ENCODE measurements at regions not wholly inside any gene's neighbourhood (a gene's known extent, or its start where the extent isn't known, plus 50 kb on each side); places are given as distances from the start of the nearest gene placed in this dataset.

DNA sequence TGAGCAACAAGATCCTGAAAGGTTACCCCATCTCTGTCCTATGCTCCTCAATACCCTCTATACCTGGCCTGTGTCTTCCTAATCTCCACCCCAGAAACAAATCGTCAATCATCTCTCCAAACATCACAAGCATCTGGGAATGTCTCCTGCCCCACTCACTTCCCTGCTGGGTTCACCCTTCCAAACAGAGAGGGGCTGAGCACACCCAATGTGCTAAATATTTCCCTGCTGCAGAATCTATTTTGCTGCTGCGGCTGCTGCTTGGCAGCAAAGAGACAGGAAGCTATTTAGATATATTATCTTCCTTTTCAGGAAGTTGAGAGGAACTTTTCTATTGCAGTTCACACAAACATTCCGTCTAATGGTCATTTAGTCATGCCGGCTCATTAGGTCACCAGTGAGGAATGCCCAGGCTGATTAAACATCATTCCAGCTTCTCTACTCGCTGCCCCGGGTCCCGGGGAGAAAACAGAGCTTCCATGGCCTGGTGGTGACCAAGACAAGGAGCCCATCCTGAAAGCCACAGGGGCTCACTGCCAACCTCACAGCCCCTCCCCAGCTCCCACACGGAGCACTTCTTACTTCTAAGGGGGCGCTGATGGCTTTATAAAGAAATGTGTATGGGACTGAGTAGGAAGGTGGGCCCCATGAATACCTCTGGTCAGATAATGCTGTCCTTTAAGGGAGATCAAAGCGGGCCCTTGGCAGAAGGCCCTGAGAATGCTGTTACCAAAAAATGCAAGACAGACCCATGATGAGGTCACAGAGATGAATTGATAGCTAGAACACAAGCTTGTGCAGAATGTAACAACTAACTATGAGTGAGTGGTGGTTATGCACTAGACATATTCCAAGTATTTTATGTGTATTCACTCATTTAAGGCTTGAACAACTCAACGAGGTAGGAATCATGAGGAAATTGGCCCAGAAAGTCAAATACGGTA lies 218.3 kb downstream of the SOX9 start:
- Mint-ChIP-seq H3K36me3 (no peaks in the 10 kb centered on the region), H3K4me1 (no peaks in the 10 kb centered on the region), H3K9me3 (peaks cover 0 to 2% (median 0%) of the 10 kb centered on the region in 7 donors), H3K27me3 (no peaks in the 10 kb centered on the region), H3K4me3 (no peak overlapping the region), H3K27ac (no peak overlapping the region)
- Histone ChIP-seq H3K27ac (ENCODE audit: insufficient read depth, low read length, poor library complexity, severe bottlenecking) (no peak overlapping the region), H3K9me3 (ENCODE audit: control insufficient read depth in 2 of 2, low read length in 2 of 2) (no peaks in the 10 kb centered on the region), H3K36me3 (ENCODE audit: control insufficient read depth, insufficient read depth, low read length) (no peaks in the 10 kb centered on the region), H3K4me1 (ENCODE audit: control insufficient read depth, insufficient read depth, low read length, poor library complexity, severe bottlenecking) (no peaks in the 10 kb centered on the region), H3K27me3 (ENCODE audit: control insufficient read depth, insufficient read depth, low read length) (no peaks in the 10 kb centered on the region), H3K4me3 (ENCODE audit: low read depth, low read length) (no peak overlapping the region)
- DNase-seq (no peak), ATAC-seq (ENCODE audit: low read depth in 2 of 2) (no peak)

DNA sequence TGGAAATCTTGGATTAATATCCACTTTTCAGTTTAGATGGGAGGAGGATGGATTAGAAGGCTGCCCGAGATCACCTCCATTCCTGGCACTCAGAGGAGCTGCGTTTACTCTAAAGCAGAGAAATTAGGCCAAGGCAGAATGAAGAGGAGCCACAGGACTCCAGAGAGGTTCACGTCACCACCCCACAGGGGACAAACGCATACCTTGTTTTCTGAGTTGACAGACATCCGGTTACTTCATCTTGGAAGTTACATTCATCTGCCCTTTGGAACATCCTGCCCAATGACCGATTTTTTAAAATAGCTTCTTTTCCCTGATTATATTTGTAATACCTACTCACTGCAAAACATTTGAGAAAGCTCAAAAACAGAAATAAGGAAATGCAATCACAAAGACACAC lies 220.0 kb downstream of the SOX9 start:
- Histone ChIP-seq H3K27me3 (ENCODE audit: control insufficient read depth, insufficient read depth, low read length) (no peaks in the 10 kb centered on the region), H3K9me3 (ENCODE audit: control insufficient read depth in 2 of 2, low read length in 2 of 2) (no peaks in the 10 kb centered on the region), H3K4me3 (ENCODE audit: low read depth, low read length) (no peak overlapping the region), H3K27ac (ENCODE audit: insufficient read depth, low read length, poor library complexity, severe bottlenecking) (no peak overlapping the region), H3K36me3 (ENCODE audit: control insufficient read depth, insufficient read depth, low read length) (no peaks in the 10 kb centered on the region), H3K4me1 (ENCODE audit: control insufficient read depth, insufficient read depth, low read length, poor library complexity, severe bottlenecking) (no peaks in the 10 kb centered on the region)
- Mint-ChIP-seq H3K36me3 (no peaks in the 10 kb centered on the region), H3K4me1 (no peaks in the 10 kb centered on the region), H3K27ac (no peak overlapping the region), H3K27me3 (no peaks in the 10 kb centered on the region), H3K4me3 (no peak overlapping the region), H3K9me3 (peaks cover 0 to 3% (median 0%) of the 10 kb centered on the region in 7 donors)
- no peak for ATAC-seq (ENCODE audit: low read depth in 2 of 2)
- no peak for DNase-seq

DNA sequence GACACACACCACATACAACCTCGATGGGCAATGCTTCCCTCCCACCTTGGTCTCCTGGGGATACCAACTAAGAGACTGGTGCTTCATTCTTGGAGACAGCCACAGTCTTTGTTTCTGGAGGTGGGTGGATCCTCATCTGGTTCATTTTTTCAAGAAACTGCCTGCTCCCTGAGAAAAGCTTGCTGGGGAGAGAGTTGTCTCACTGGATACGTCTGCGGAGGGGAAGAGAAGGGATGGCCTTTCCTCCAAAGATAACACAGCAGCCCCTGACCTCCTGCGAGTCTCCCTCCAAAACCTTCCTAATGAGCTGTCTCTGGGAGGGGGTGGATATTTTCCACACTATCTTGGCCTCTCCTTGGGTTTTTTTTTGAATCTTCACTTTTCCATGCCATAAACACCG lies 221.2 kb downstream of the SOX9 start:
- DNase-seq, result no peak
- no peak overlapping the region for H3K4me3 ChIP-seq (ENCODE audit: low read depth, low read length)
- no peaks in the 10 kb centered on the region for H3K9me3 ChIP-seq (ENCODE audit: control insufficient read depth in 2 of 2, low read length in 2 of 2)
- no peaks in the 10 kb centered on the region for H3K36me3 ChIP-seq (ENCODE audit: control insufficient read depth, insufficient read depth, low read length)
- no peaks in the 10 kb centered on the region for H3K27me3 ChIP-seq (ENCODE audit: control insufficient read depth, insufficient read depth, low read length)
- H3K4me1 ChIP-seq (ENCODE audit: control insufficient read depth, insufficient read depth, low read length, poor library complexity, severe bottlenecking), result no peaks in the 10 kb centered on the region
- peaks cover 0 to 4% (median 0%) of the 10 kb centered on the region in 7 donors for H3K9me3 Mint-ChIP-seq
- no peak overlapping the region for H3K27ac ChIP-seq (ENCODE audit: insufficient read depth, low read length, poor library complexity, severe bottlenecking)
- H3K36me3 Mint-ChIP-seq, result no peaks in the 10 kb centered on the region
- ATAC-seq (ENCODE audit: low read depth in 2 of 2), result no peak
- no peaks in the 10 kb centered on the region for H3K4me1 Mint-ChIP-seq
- H3K27ac Mint-ChIP-seq, result no peak overlapping the region
- H3K27me3 Mint-ChIP-seq, result no peaks in the 10 kb centered on the region
- H3K4me3 Mint-ChIP-seq, result no peak overlapping the region

DNA sequence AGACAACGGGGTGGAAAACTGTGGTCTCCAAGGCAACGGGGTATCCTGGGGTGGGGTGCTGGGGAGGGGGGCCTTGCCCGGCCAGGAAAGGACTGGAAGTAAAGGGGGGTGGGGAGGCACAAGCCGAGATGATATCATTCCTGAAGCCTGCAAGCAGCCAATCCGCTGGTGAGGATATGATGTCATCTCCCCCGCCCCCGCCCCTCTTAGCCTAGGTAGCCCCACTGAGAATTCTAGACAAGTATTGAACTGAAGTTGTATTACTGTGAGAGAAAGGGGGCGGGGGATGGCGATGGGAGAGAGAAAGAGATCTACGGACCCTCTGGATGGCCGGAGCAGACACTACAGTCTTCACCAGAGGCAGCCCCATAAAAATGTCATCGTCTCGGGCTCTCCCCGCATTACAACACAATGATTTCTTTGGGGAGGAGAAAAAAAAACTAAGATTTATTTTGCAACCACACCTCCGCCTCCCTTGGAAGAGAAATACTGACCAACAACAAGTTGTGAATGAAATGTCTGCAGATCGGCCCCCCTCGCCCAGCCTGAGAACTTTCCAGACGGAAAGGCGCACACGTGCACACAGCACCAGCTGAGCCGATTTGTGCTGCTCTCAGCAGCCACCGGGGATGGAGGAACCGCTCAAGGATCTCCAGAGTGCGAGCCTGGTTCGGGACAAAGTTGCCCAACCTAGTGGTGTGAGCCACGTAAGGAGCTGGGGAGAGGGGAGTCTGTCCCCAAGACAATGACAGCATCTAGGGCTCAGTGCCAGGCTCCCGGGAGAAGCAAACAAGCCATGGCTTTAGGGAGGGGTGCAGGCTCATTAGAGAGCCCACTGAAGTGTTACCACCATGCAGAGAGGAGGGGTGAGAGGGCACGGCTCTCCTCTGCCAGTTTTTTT lies 222.1 kb downstream of the SOX9 start:
- H3K4me3 Mint-ChIP-seq, result no peak overlapping the region
- Histone ChIP-seq H3K27ac (ENCODE audit: insufficient read depth, low read length, poor library complexity, severe bottlenecking) (no peak overlapping the region), H3K9me3 (ENCODE audit: control insufficient read depth in 2 of 2, low read length in 2 of 2) (no peaks in the 10 kb centered on the region), H3K4me1 (ENCODE audit: control insufficient read depth, insufficient read depth, low read length, poor library complexity, severe bottlenecking) (no peaks in the 10 kb centered on the region), H3K4me3 (ENCODE audit: low read depth, low read length) (no peak overlapping the region), H3K36me3 (ENCODE audit: control insufficient read depth, insufficient read depth, low read length) (no peaks in the 10 kb centered on the region), H3K27me3 (ENCODE audit: control insufficient read depth, insufficient read depth, low read length) (no peaks in the 10 kb centered on the region)
- no peaks in the 10 kb centered on the region for H3K4me1 Mint-ChIP-seq
- H3K27me3 Mint-ChIP-seq, result no peaks in the 10 kb centered on the region
- DNase-seq, result no peak
- no peak for ATAC-seq (ENCODE audit: low read depth in 2 of 2)
- no peak overlapping the region for H3K27ac Mint-ChIP-seq
- peaks cover 0 to 4% (median 0%) of the 10 kb centered on the region in 7 donors for H3K9me3 Mint-ChIP-seq
- no peaks in the 10 kb centered on the region for H3K36me3 Mint-ChIP-seq

DNA sequence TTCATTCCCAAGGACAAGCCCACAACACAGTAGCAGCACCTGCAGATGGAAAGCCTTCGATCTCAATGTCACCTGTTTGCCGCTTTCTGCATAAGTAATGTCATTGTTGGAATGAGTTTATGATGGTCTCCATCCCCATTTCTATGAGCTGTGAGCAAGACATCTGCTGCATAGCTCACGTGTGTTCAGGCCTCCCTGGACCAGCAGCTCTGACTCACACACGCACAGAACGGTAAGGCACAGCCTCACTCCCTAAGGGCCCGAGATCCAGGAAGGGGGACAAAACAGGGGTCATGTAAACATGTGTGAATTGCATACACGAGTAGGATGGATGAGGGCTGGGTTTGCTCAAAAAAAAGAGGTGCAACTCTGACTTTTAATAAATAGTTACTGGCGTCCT lies 223.1 kb downstream of the SOX9 start:
- no peaks in the 10 kb centered on the region for H3K36me3 ChIP-seq (ENCODE audit: control insufficient read depth, insufficient read depth, low read length)
- DNase-seq (no peak), ATAC-seq (ENCODE audit: low read depth in 2 of 2) (no peak)
- no peaks in the 10 kb centered on the region for H3K4me1 ChIP-seq (ENCODE audit: control insufficient read depth, insufficient read depth, low read length, poor library complexity, severe bottlenecking)
- Mint-ChIP-seq H3K4me1 (no peaks in the 10 kb centered on the region), H3K27me3 (no peaks in the 10 kb centered on the region), H3K4me3 (no peak overlapping the region), H3K27ac (no peak overlapping the region), H3K9me3 (peaks cover 0 to 4% (median 0%) of the 10 kb centered on the region in 7 donors), H3K36me3 (no peaks in the 10 kb centered on the region)
- no peak overlapping the region for H3K4me3 ChIP-seq (ENCODE audit: low read depth, low read length)
- no peaks in the 10 kb centered on the region for H3K9me3 ChIP-seq (ENCODE audit: control insufficient read depth in 2 of 2, low read length in 2 of 2)
- no peak overlapping the region for H3K27ac ChIP-seq (ENCODE audit: insufficient read depth, low read length, poor library complexity, severe bottlenecking)
- H3K27me3 ChIP-seq (ENCODE audit: control insufficient read depth, insufficient read depth, low read length), result no peaks in the 10 kb centered on the region

DNA sequence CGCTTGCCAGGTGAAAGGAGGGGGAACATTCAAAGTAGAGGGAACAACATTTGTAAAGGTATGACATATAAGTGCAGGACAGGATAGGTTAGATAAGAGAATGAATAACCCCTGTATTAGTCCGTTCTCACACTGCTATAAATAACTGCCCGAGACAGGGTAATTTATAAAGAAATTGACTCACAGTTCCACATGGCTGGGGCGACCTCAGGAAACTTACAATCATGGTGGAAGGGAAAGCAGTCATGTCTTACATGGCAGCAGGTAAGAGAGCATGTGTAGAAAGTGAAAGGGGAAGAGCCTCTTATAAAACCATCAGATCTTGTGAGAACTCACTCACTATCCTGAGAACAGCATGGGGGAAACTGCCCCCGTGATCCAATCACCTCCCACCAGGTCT lies 223.8 kb downstream of the SOX9 start:
- ATAC-seq (ENCODE audit: low read depth in 2 of 2) (no peak), DNase-seq (no peak)
- no peaks in the 10 kb centered on the region for H3K4me1 ChIP-seq (ENCODE audit: control insufficient read depth, insufficient read depth, low read length, poor library complexity, severe bottlenecking)
- peaks cover 0 to 4% (median 0%) of the 10 kb centered on the region in 7 donors for H3K9me3 Mint-ChIP-seq
- H3K27me3 Mint-ChIP-seq, result no peaks in the 10 kb centered on the region
- H3K27me3 ChIP-seq (ENCODE audit: control insufficient read depth, insufficient read depth, low read length), result no peaks in the 10 kb centered on the region
- H3K4me3 Mint-ChIP-seq, result no peak overlapping the region
- no peaks in the 10 kb centered on the region for H3K9me3 ChIP-seq (ENCODE audit: control insufficient read depth in 2 of 2, low read length in 2 of 2)
- no peak overlapping the region for H3K4me3 ChIP-seq (ENCODE audit: low read depth, low read length)
- H3K27ac ChIP-seq (ENCODE audit: insufficient read depth, low read length, poor library complexity, severe bottlenecking), result no peak overlapping the region
- no peak overlapping the region for H3K27ac Mint-ChIP-seq
- H3K4me1 Mint-ChIP-seq, result no peaks in the 10 kb centered on the region
- no peaks in the 10 kb centered on the region for H3K36me3 Mint-ChIP-seq
- no peaks in the 10 kb centered on the region for H3K36me3 ChIP-seq (ENCODE audit: control insufficient read depth, insufficient read depth, low read length)

DNA sequence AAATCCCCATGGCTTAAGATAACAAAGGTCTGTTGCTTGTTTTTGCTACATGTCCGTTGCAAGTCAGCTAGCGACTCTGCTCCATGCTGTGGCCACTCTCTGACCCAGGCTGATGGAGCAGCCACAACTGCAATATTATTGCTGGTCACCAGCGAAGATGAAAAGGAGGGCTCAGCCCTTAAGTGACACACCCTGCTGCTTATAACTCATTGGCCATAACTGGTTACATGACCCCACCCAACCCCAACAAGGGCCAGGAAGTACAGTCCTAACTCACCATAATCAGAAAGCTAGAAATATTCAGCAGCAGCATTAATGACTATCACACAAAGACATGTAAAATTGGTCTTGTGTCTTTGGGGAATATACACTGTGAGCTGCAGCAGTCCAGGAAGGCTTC lies 224.3 kb downstream of the SOX9 start:
- no peaks in the 10 kb centered on the region for H3K9me3 ChIP-seq (ENCODE audit: control insufficient read depth in 2 of 2, low read length in 2 of 2)
- H3K36me3 ChIP-seq (ENCODE audit: control insufficient read depth, insufficient read depth, low read length), result no peaks in the 10 kb centered on the region
- H3K4me1 ChIP-seq (ENCODE audit: control insufficient read depth, insufficient read depth, low read length, poor library complexity, severe bottlenecking), result no peaks in the 10 kb centered on the region
- DNase-seq (no peak), ATAC-seq (ENCODE audit: low read depth in 2 of 2) (no peak)
- peaks cover 0 to 4% (median 0%) of the 10 kb centered on the region in 7 donors for H3K9me3 Mint-ChIP-seq
- H3K36me3 Mint-ChIP-seq, result no peaks in the 10 kb centered on the region
- H3K27me3 ChIP-seq (ENCODE audit: control insufficient read depth, insufficient read depth, low read length), result no peaks in the 10 kb centered on the region
- no peaks in the 10 kb centered on the region for H3K4me1 Mint-ChIP-seq
- H3K4me3 Mint-ChIP-seq, result no peak overlapping the region
- H3K27ac Mint-ChIP-seq, result peak overlapping the region in 1 of 3 donors; percentile 64
- no peak overlapping the region for H3K4me3 ChIP-seq (ENCODE audit: low read depth, low read length)
- no peak overlapping the region for H3K27ac ChIP-seq (ENCODE audit: insufficient read depth, low read length, poor library complexity, severe bottlenecking)
- no peaks in the 10 kb centered on the region for H3K27me3 Mint-ChIP-seq

All from CD4-positive, CD25-positive, alpha-beta regulatory T cell (primary cell).